PC-9 (cell line): ENCODE measurements at regions not wholly inside any gene's neighbourhood (a gene's known extent, or its start where the extent isn't known, plus 50 kb on each side); places are given as distances from the start of the nearest gene placed in this dataset.

Experiments used
- EZH2 ChIP-seq: fragments of 200-600 bp; sonication (generic); IDR thresholded peaks from 2 replicates; pipeline ENCODE4 v1.8.0; 2017; ENCODE audit warnings: antibody characterized with exemption, low read depth
- TF ChIP-seq, protein P1 (sequence below): fragments of 200-600 bp; sonication (generic); conservative IDR thresholded peaks from 2 replicates; pipeline ENCODE4 v1.6.1; 2017; ENCODE audit warnings: mixed run types, antibody characterized with exemption, mild to moderate bottlenecking, moderate library complexity

DNA sequence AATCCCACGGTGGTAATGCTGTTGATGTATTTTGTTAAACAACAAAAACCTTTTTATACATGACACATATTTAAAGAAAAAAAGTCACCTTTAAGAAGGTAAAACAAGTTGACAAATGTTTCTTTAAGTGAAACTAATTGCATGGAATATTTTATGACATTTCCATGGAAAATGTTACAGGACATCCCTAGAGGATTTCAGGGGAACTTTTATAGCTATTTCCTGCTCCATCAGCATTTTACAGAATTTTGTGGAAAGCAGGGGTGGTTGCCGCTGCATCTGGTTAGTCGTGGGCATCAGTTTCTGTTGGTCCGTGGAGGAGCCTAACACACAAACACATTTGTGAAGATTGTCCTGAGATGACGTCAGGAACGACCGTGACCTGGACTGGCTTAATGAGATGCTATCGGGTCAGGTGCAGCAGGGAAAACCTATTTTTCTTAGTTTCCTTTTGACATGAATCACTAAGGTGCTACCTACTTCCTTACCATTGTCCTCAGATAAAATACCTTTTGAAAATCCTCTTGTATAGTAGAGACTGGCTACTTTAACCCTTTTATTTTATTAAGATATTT, 305.1 kb downstream of the MAP2K6 start:
- TF ChIP-seq, protein P1, sequence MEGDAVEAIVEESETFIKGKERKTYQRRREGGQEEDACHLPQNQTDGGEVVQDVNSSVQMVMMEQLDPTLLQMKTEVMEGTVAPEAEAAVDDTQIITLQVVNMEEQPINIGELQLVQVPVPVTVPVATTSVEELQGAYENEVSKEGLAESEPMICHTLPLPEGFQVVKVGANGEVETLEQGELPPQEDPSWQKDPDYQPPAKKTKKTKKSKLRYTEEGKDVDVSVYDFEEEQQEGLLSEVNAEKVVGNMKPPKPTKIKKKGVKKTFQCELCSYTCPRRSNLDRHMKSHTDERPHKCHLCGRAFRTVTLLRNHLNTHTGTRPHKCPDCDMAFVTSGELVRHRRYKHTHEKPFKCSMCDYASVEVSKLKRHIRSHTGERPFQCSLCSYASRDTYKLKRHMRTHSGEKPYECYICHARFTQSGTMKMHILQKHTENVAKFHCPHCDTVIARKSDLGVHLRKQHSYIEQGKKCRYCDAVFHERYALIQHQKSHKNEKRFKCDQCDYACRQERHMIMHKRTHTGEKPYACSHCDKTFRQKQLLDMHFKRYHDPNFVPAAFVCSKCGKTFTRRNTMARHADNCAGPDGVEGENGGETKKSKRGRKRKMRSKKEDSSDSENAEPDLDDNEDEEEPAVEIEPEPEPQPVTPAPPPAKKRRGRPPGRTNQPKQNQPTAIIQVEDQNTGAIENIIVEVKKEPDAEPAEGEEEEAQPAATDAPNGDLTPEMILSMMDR, result no peak
- no peak for TF ChIP-seq EZH2
